HG03469 (cell line): ENCODE measurements at regions not wholly inside any gene's neighbourhood (a gene's known extent, or its start where the extent isn't known, plus 50 kb on each side); places are given as distances from the start of the nearest gene placed in this dataset.
"Not testable (repeated sequence)": the region's sequence is repeated elsewhere in the genome, so short reads cannot be mapped to it uniquely, and the experiment has no call there.

Experiments used
- ATAC-seq: cut with Tn5 transposase; IDR thresholded peaks from one replicate; pipeline ENCODE4 v1.9.1; 2021; ENCODE audit warnings: mild to moderate bottlenecking, moderate library complexity, moderate number of reproducible peaks; ENCODE audit not compliant: unreplicated experiment

- ATAC-seq, result no peak
Measured at GRCh38 chr3:66629150-66629981, 128.5 kb upstream of the LRIG1 start.

- no peak for ATAC-seq
Measured at GRCh38 chr3:66629982-66630368, 129.2 kb upstream of the LRIG1 start.

GRCh38 chr3:66633402-66634381 lies 132.9 kb upstream of the LRIG1 start:
- ATAC-seq, result no peak

- ATAC-seq, result no peak
Measured at GRCh38 chr3:66638717-66639116, 137.9 kb upstream of the LRIG1 start.

GRCh38 chr3:66639809-66640356 lies 139.1 kb upstream of the LRIG1 start:
- ATAC-seq, result no peak

GRCh38 chr3:66642019-66642418 lies 141.2 kb upstream of the LRIG1 start:
- no peak for ATAC-seq

GRCh38 chr3:66642484-66642883 lies 141.7 kb upstream of the LRIG1 start:
- no peak for ATAC-seq

GRCh38 chr3:66644549-66644948 lies 143.7 kb upstream of the LRIG1 start:
- ATAC-seq, result no peak

GRCh38 chr3:66648975-66649374 lies 148.2 kb upstream of the LRIG1 start:
- no peak for ATAC-seq

- not testable (repeated sequence) for ATAC-seq
Measured at GRCh38 chr3:66651520-66651919, 150.7 kb upstream of the LRIG1 start.

- not testable (repeated sequence) for ATAC-seq
Measured at GRCh38 chr3:66652100-66652499, 151.3 kb upstream of the LRIG1 start.

- no peak for ATAC-seq
Measured at GRCh38 chr3:66655044-66655443, 154.2 kb upstream of the LRIG1 start.

GRCh38 chr3:66655671-66656070 lies 154.8 kb upstream of the LRIG1 start:
- ATAC-seq, result no peak

GRCh38 chr3:66656609-66657008 lies 155.8 kb upstream of the LRIG1 start:
- no peak for ATAC-seq

- ATAC-seq, result no peak
Measured at GRCh38 chr3:66659056-66659455, 158.2 kb upstream of the LRIG1 start.

GRCh38 chr3:66661628-66662027 lies 160.8 kb upstream of the LRIG1 start:
- no peak for ATAC-seq

GRCh38 chr3:66662894-66663293 lies 162.1 kb upstream of the LRIG1 start:
- no peak for ATAC-seq

GRCh38 chr3:66665021-66665695 lies 164.3 kb upstream of the LRIG1 start:
- no peak for ATAC-seq

GRCh38 chr3:66666362-66666761 lies 165.5 kb upstream of the LRIG1 start:
- no peak for ATAC-seq

- ATAC-seq, result no peak
Measured at GRCh38 chr3:66667263-66667662, 166.4 kb upstream of the LRIG1 start.

GRCh38 chr3:66671291-66671690 lies 170.5 kb upstream of the LRIG1 start:
- ATAC-seq, result no peak
